ENCODE measurements at regions not wholly inside any gene's neighbourhood (a gene's known extent, or its start where the extent isn't known, plus 50 kb on each side); places are given as distances from the start of the nearest gene placed in this dataset.
"Not testable (repeated sequence)": the region's sequence is repeated elsewhere in the genome, so short reads cannot be mapped to it uniquely, and the experiment has no call there.

GRCh38 chr2:8382485-8382884 lies 299.4 kb upstream of the ID2 start:
- in situ Hi-C loops (cut with MboI; ENCODE audit: low sequenced_read_pairs): no loop called here

- in situ Hi-C loops (cut with MboI; ENCODE audit: low sequenced_read_pairs): not testable (repeated sequence)
Observed at GRCh38 chr2:8386748-8387147, 295.1 kb upstream of the ID2 start.

- in situ Hi-C loops (cut with MboI; ENCODE audit: low sequenced_read_pairs): no loop called here
Observed at GRCh38 chr2:8388781-8389180, 293.1 kb upstream of the ID2 start.

GRCh38 chr2:8389431-8390108 lies 292.3 kb upstream of the ID2 start:
- in situ Hi-C loops (cut with MboI; ENCODE audit: low sequenced_read_pairs): no loop called here

- in situ Hi-C loops (cut with MboI; ENCODE audit: low sequenced_read_pairs): no loop called here
Observed at GRCh38 chr2:8391126-8391525, 290.7 kb upstream of the ID2 start.

GRCh38 chr2:8391584-8391983 lies 290.3 kb upstream of the ID2 start:
- in situ Hi-C loops (cut with MboI; ENCODE audit: low sequenced_read_pairs): no loop called here

GRCh38 chr2:8392098-8392866 lies 289.6 kb upstream of the ID2 start:
- in situ Hi-C loops (cut with MboI; ENCODE audit: low sequenced_read_pairs): no loop called here

- in situ Hi-C loops (cut with MboI; ENCODE audit: low sequenced_read_pairs): no loop called here
Observed at GRCh38 chr2:8393506-8393905, 288.4 kb upstream of the ID2 start.

GRCh38 chr2:8394131-8394530 lies 287.7 kb upstream of the ID2 start:
- in situ Hi-C loops (cut with MboI; ENCODE audit: low sequenced_read_pairs): no loop called here

- in situ Hi-C loops (cut with MboI; ENCODE audit: low sequenced_read_pairs): no loop called here
Observed at GRCh38 chr2:8394569-8395359, 287.1 kb upstream of the ID2 start.

- in situ Hi-C loops (cut with MboI; ENCODE audit: low sequenced_read_pairs): no loop called here
Observed at GRCh38 chr2:8395718-8396117, 286.1 kb upstream of the ID2 start.

GRCh38 chr2:8398040-8398668 lies 283.7 kb upstream of the ID2 start:
- in situ Hi-C loops (cut with MboI; ENCODE audit: low sequenced_read_pairs): no loop called here

- in situ Hi-C loops (cut with MboI; ENCODE audit: low sequenced_read_pairs): no loop called here
Observed at GRCh38 chr2:8399731-8400130, 282.1 kb upstream of the ID2 start.

GRCh38 chr2:8400196-8400595 lies 281.7 kb upstream of the ID2 start:
- in situ Hi-C loops (cut with MboI; ENCODE audit: low sequenced_read_pairs): no loop called here

GRCh38 chr2:8402222-8402621 lies 279.6 kb upstream of the ID2 start:
- in situ Hi-C loops (cut with MboI; ENCODE audit: low sequenced_read_pairs): no loop called here

GRCh38 chr2:8403876-8404275 lies 278.0 kb upstream of the ID2 start:
- in situ Hi-C loops (cut with MboI; ENCODE audit: low sequenced_read_pairs): no loop called here

- in situ Hi-C loops (cut with MboI; ENCODE audit: low sequenced_read_pairs): no loop called here
Observed at GRCh38 chr2:8405334-8405733, 276.5 kb upstream of the ID2 start.

GRCh38 chr2:8406271-8406670 lies 275.6 kb upstream of the ID2 start:
- in situ Hi-C loops (cut with MboI; ENCODE audit: low sequenced_read_pairs): no loop called here

- in situ Hi-C loops (cut with MboI; ENCODE audit: low sequenced_read_pairs): no loop called here
Observed at GRCh38 chr2:8407332-8407731, 274.5 kb upstream of the ID2 start.

GRCh38 chr2:8408560-8409460 lies 273.0 kb upstream of the ID2 start:
- in situ Hi-C loops (cut with MboI; ENCODE audit: low sequenced_read_pairs): no loop called here

All from HL-60/S4 treated with phorbol 12-myristate 13-acetate at 8.2 ng/mL for 4 days and 3 days (cell line).